ENCODE measurements at regions not wholly inside any gene's neighbourhood (a gene's known extent, or its start where the extent isn't known, plus 50 kb on each side); places are given as distances from the start of the nearest gene placed in this dataset.

- TF ChIP-seq POLR2A (IDR thresholded peaks at IDR 0.05; ENCODE audit: low read depth, low read length) = no peak
- no peak for TF ChIP-seq POLR2AphosphoS5 (IDR thresholded peaks at IDR 0.05; ENCODE audit: low read depth, low read length)
These were observed 199.5 kb downstream of the NXNL2 start for GRCh38 chr9:88734527-88734926.

Measured in GM12891 (cell line).